ENCODE measurements at regions not wholly inside any gene's neighbourhood (a gene's known extent, or its start where the extent isn't known, plus 50 kb on each side); places are given as distances from the start of the nearest gene placed in this dataset.

- DNase-seq (ENCODE audit: low read depth, low spot score): no peak
- Histone ChIP-seq H3K4me3 (ENCODE audit: low read depth in 2 of 2, low read length in 2 of 2) (no peak overlapping the region), H3K9me3 (ENCODE audit: control insufficient read depth, insufficient read depth, low read depth, low read length) (no peaks in the 10 kb centered on the region), H3K27ac (ENCODE audit: low read length) (no peak overlapping the region), H3K27me3 (ENCODE audit: control insufficient read depth, insufficient read depth, low read length) (no peaks in the 10 kb centered on the region; the same call in 1 of the 2 replicates), H3K4me1 (ENCODE audit: control insufficient read depth, insufficient read depth, low read length) (no peaks in the 10 kb centered on the region), H3K36me3 (ENCODE audit: control insufficient read depth, insufficient read depth, low read length) (no peaks in the 10 kb centered on the region)
- BruUV-seq (replicated peaks): no TSS peak
- CTCF ChIA-PET: no interaction called here
- POLR2A ChIA-PET: no interaction called here
- in situ Hi-C loops (cut with HindIII; ENCODE audit: low pct_unique_long_range_greater_than_20kb, low sequenced_read_pairs): no loop called here
- TF ChIP-seq POLR2AphosphoS5 (IDR thresholded peaks at IDR 0.05; ENCODE audit: low read depth, low read length): no peak
- TF ChIP-seq CTCF (IDR thresholded peaks at IDR 0.05): no peak
- no peak for TF ChIP-seq TCF7L2 (IDR thresholded peaks at IDR 0.05; ENCODE audit: low read depth, low read length)
- TF ChIP-seq SIN3A (IDR thresholded peaks at IDR 0.05; ENCODE audit: borderline replicate concordance, insufficient read depth, low read depth, low read length): no peak
- intact Hi-C loops (cut with micrococcal nuclease; ENCODE audit: unreplicated experiment): no loop called here
- no peak for ATAC-seq
Observed at GRCh38 chr20:24357177-24357576, 112.3 kb upstream of the SYNDIG1 start.

GRCh38 chr20:24353135-24353690 lies 116.2 kb upstream of the SYNDIG1 start:
- intact Hi-C loops (cut with micrococcal nuclease; ENCODE audit: unreplicated experiment): no loop called here
- Histone ChIP-seq H3K9me3 (ENCODE audit: control insufficient read depth, insufficient read depth, low read depth, low read length) (no peaks in the 10 kb centered on the region), H3K4me1 (ENCODE audit: control insufficient read depth, insufficient read depth, low read length) (no peaks in the 10 kb centered on the region), H3K27me3 (ENCODE audit: control insufficient read depth, insufficient read depth, low read length) (no peaks in the 10 kb centered on the region; the same call in 1 of the 2 replicates), H3K27ac (ENCODE audit: low read length) (no peak overlapping the region), H3K36me3 (ENCODE audit: control insufficient read depth, insufficient read depth, low read length) (no peaks in the 10 kb centered on the region), H3K4me3 (ENCODE audit: low read depth in 2 of 2, low read length in 2 of 2) (no peak overlapping the region)
- ATAC-seq: no peak
- TF ChIP-seq REST (IDR thresholded peaks at IDR 0.05; ENCODE audit: insufficient read depth in 1 of 2, low read depth in 2 of 2, low read length in 1 of 2) (no peak), CTCF (IDR thresholded peaks at IDR 0.05) (no peak), TCF7L2 (IDR thresholded peaks at IDR 0.05; ENCODE audit: low read depth, low read length) (no peak), SIN3A (IDR thresholded peaks at IDR 0.05; ENCODE audit: borderline replicate concordance, insufficient read depth, low read depth, low read length) (no peak), POLR2AphosphoS5 (IDR thresholded peaks at IDR 0.05; ENCODE audit: low read depth, low read length) (no peak)
- BruUV-seq (replicated peaks): no TSS peak
- DNase-seq (ENCODE audit: low read depth, low spot score): no peak
- in situ Hi-C loops (cut with HindIII; ENCODE audit: low pct_unique_long_range_greater_than_20kb, low sequenced_read_pairs): no loop called here
- ChIA-PET POLR2A (no interaction called here), CTCF (no interaction called here)
